HG02759 (cell line): ENCODE measurements at regions not wholly inside any gene's neighbourhood (a gene's known extent, or its start where the extent isn't known, plus 50 kb on each side); places are given as distances from the start of the nearest gene placed in this dataset.

ENCODE experiments used
- ATAC-seq: cut with Tn5 transposase; IDR thresholded peaks from one replicate; pipeline ENCODE4 v1.9.1; 2021; ENCODE audit warnings: mild to moderate bottlenecking, moderate library complexity; ENCODE audit not compliant: unreplicated experiment

GRCh38 chr5:6176102-6176693 lies 202.1 kb downstream of the MED10 start:
- no peak for ATAC-seq

DNA sequence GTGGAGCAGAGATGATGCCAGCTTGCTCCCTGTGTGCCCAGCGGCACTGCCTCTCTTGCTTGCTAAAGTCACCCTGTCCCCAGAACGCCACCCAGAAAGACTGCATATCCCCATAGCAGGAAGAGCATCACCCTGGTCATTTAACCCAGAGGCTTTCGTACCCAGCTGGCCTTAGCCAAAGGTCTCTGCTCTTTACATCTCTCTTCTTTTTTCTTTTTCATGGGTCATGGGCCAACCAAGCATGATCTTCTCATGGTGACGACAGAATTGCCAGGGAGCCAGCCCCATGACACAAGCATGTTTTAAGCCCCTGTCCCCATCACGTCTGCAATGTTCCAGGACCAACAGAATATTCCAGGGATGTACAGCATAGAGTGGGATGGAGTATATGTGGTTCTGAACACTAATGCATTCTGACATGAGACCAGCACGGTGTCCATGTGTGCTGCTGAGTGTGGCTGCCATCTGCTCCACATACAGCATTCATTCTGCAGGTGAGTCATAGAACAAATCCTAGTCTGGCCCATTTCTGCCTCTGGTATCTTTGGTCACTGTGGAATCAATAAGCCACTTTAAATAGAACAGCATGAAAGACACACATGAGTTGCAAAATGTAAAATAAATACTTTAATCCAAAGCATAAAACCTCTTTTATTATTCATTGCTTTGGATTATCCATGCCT lies 203.0 kb downstream of the MED10 start:
- ATAC-seq: no peak

DNA sequence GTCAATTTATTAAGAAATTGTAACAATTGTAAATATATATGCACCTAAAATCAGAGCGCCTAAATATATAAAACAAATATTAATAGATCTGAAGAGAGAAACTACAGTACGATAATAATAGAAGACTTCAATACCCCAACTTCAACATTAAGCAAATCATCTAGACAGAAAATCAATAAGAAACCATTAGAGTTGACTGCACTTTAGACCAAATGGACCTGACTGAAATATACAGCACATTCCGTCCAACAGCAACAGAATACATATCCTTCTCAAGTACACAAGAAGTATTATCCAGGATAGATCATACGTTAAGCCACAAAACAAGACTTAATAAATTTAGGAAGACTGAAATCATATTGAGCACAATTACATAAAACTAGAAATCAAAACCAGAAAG lies 208.7 kb downstream of the MED10 start:
- ATAC-seq: no peak

- ATAC-seq: no peak
These were observed 211.5 kb downstream of the MED10 start for GRCh38 chr5:6166698-6167394.

DNA sequence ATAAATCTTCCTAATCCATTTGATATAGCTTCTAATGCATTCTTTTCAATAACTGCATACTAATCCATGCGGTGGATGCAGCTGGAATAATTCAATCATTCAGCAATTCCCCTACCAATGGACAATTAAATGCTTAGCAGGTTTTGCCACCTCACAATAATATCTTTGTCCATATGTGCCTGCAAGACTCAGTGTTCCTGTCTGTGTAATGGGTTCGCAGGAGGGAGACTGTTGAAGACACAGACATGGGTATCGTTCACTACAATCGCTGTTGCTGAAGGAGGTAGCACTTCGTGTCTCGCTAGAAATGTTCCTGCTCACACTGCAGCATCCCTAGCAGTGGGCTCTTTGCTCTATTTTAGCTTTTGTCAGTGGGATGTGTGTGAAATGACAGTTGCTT lies 214.4 kb downstream of the MED10 start:
- no peak for ATAC-seq

- no peak for ATAC-seq
These were observed 216.2 kb downstream of the MED10 start for GRCh38 chr5:6162175-6162574.

DNA sequence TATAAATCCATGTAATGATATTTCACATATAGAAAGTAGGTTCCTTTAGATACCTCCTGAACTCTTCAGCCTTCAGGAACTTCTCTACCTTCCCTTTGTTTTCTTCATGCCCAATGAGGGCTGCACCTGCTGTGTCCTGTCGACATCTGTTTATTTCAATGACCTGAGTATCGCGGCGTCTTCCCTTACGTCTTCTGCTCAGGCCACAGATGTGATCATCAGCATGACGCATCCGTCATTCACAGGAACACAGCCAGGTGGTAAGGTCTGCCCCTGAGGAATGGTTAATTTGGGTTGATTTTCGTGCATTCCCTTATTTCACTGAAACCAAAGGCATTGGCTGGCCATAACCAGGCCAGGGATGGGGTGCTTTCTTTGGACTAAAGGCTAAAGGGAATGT lies 217.1 kb downstream of the MED10 start:
- ATAC-seq: no peak

DNA sequence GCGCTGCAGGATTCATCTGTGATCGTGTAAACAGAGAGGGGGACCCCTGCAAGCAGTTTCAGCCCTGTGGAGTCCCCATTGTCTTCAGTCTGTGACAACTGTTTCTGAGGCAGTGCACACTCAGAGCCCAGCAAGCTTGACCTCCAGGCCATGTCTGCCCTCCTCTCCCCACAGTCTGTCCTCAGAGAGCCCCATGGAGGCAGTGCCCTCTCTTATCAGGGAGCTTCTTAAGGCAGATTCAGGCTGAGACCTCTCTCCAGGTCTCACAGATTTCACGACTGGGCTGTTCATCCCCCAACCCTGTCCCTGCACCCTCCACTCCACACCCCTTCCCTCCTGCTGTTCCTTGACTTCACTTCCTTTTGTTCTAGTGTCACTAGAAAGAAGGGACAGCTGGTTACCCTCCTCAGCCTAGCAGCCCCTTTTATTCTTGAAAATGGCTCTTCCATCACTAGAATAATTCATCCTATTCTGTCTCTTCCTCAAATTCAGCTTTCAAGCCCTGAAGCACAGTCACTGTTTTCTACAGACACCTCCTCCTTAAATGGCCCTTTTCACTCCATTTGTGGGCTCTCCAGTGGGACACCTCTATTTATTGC lies 218.4 kb downstream of the MED10 start:
- no peak for ATAC-seq

DNA sequence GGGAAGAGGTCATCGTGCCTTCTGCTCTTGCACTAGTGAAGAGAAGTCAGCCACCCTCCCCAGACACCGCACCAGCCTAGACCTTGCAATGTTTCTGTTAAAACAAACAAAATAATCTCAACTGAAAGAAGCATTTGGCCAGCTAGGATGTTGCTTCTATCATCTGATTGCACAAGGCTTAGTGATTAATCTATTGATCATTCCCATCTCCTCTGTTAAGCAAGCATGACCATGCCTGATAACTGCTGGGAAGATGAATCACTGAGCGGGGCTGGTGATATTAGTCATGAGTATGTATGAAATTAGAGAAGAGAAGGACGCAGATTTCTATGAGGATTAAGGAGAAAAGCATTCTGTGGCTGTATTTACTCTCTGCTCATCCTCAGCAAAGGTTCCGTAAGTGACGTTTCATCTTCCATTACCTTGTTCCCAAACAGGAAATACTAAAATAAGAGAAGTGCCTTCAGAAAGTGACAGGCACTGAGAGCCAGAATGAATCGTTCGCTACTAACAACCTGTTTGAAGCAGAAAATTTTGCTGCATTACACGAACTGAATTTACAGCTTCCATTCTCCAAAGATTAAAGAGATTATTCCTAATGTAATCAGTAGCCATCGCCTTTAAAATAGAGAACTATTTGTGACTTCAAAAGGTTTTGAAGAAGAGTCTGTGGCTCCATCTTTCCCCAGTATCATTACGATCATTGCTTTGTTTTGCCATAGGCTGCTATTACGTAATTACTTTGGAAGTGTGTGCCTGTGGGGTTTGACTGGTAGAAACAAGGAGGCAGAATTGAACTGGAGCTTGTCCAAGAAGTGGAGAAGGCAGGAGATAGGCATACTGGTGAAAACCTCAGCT lies 219.1 kb downstream of the MED10 start:
- no peak for ATAC-seq

DNA sequence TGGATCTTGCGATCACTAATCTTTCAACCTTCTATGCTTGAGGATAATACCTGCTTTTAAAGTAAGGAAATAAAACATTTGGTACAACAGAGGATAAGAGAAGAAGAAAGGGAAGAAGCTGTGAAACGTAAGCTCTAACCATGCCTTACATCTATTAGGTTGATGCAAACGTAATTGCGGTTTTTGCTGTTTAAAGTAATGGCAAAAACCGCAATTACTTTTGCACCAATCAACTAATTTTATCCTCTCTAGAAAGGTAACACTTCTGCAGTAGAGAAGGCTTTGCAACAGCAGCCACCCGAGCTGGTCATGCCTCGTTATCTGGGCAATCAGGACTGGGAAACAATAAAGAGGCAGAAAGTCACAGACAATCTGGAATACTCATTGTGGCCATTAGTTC lies 224.1 kb downstream of the MED10 start:
- ATAC-seq: no peak

- ATAC-seq: no peak
These were observed 232.1 kb downstream of the MED10 start for GRCh38 chr5:6146271-6146670.

DNA sequence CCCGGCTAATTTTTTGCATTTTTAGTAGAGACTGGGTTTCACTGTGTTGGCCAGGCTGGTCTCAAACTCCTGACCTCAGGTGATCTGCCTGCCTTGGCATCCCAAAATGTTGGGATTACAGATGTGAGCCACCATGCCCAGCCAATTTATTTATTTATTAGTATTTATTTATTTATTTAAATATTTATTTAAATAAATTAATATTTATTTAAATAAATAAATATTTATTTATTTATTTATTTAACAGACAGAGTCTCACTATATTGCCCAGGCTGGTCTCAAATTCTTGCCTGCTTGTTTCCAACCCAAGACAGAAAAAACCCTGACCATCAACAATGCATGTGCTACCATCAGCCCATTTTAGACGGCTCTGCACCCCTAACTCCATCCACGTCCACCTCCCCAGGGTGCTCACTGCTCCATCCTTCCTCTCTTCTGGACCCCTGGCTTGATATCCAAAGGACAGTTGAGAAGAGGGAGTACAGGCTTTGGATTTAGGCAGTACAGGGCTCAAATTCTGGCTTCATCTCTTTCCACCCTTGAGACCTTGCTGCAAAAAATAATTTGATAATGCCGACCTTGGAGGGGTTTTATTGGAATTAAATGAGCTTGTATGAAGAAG lies 232.6 kb downstream of the MED10 start:
- ATAC-seq: no peak

- no peak for ATAC-seq
These were observed 234.8 kb downstream of the MED10 start for GRCh38 chr5:6143523-6143922.

DNA sequence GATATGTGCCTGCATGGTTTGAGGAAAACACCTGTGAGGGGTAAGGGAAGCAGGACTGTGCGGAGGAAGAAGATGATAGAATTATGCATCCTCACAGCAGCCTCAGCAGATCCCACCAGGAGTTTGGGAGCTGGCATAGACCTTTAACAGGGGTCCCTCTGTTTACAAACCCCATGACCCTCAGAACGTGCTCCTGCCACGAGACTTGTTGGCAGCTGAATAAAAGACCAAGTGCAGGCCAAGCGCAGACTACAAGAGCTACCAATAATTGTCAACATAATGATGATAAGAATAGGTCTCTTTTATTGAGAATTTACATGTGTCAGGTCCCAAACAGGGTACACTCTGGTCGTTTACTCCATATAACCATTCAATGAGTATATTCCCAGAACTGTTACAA lies 236.0 kb downstream of the MED10 start:
- ATAC-seq: no peak

DNA sequence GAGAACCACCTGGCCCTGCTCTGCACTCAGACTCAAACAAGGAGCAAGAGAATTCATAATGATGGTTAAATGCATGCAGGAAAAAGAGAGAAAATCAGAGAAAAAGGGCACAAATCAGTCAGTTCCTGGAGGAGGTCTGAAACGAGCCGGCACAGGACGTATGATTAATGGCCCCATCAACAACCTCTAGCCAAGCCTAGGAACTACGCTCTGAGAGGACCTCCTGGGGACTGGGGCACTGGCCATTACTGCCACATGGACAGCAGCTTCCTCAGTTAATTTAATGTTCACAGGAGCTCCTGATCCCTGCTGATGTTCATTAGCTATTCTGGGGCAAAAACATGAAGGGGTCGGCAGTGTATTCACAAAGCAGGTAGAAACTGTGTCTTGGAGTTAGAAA lies 238.1 kb downstream of the MED10 start:
- no peak for ATAC-seq

- no peak for ATAC-seq
These were observed 242.4 kb downstream of the MED10 start for GRCh38 chr5:6135977-6136376.

DNA sequence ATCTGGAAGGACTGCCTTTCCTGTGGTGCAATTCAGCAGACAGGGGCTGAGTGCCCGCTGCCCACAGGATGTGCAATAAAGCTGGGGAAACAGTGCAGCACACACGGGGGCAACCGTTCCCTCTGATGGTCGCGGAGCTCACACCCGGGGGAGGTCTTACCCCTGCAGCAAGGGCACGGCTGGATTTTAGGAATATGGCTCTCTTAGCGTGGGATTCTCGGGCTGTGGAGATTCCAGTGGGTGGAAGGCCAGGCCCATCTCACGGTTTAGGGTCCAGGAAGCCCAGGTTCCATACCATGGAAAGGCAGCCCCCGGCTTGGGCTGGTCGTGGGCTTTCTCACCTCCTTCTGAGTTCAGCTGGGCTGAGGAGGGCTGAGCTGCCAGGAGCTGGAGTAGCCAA lies 244.1 kb downstream of the MED10 start:
- no peak for ATAC-seq

DNA sequence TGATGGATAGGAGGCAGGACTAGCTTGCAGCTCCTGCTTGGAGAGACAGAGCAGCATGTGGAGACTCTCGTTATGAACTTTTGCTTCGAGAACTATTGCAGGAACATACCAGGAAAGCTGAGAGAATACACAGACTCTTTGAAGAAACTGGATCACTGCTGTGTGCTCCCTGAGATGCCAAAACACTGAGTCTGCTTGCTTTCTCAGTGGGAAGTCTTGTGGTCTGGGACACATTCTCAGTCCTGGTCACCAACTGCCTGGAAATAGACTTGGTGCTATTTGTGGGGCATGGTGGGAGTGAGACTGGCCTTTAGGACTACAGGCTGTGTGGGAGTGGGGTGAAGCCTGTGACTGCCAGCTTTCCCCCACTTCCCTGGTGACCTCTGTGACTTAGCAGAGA lies 252.6 kb downstream of the MED10 start:
- ATAC-seq: no peak

GRCh38 chr5:6118691-6119090 lies 259.7 kb downstream of the MED10 start:
- ATAC-seq: no peak

- no peak for ATAC-seq
These were observed 261.1 kb downstream of the MED10 start for GRCh38 chr5:6117212-6117611.

DNA sequence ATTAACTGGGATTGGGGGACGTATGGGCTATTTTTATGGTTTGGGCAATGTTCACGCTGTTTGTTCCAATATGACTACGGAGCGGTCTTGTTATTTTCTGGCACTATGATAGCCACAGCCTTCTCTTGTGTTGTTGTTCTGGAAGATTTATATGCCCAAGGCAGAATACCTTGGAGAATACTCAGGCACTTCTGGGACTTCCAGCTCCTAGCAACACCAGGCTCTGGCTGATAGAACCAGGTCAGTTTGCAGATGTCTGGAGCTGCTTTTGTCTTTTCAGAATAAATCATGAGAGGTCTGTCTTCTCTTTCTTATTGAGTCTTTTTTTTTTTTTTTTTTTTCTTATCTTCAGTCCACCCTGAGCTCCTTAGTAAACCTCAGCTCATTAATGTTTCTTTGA lies 262.5 kb downstream of the MED10 start:
- ATAC-seq: no peak
